ENCODE measurements at regions not wholly inside any gene's neighbourhood (a gene's known extent, or its start where the extent isn't known, plus 50 kb on each side); places are given as distances from the start of the nearest gene placed in this dataset.

DNA sequence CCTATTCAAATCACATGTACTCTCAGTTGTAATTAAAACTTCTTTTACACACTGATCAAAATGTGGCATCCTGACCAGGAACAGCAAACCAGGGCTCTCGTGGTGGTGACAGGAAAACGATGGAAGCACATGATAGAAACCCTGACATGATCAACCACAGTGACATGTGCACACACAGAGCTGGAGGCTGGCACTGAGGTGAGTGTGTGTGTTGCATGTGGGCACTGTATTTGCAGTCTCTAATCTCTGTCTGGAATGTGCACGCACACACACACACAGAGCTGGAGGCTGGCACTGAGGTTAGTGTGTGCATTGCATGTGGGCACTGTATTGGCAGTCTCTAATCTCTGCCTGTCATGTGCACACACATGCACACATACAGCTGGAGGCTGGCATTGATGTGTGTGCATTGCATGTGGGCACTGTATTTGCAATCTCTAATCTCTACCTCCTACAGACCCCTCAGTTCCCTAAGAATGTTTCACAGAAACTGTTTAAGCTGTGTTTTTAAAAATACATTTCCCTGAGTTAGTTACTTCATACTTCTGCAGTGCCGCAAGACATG is 406.9 kb downstream of the SFMBT2 start:
- H3K4me1 ChIP-seq (ENCODE audit: control insufficient read depth, insufficient read depth, low read length, unreplicated experiment), result no peaks in the 10 kb centered on the region
- H3K27me3 ChIP-seq (ENCODE audit: insufficient read depth, low read length), result no peaks in the 10 kb centered on the region
- H3K36me3 ChIP-seq (ENCODE audit: insufficient read depth, low read length), result no peaks in the 10 kb centered on the region
- H3K4me3 ChIP-seq (ENCODE audit: low read depth, low read length), result no peak overlapping the region
- H3K27ac ChIP-seq (ENCODE audit: low read depth, low read length), result no peak overlapping the region
- no peak overlapping the region for H2AFZ ChIP-seq (ENCODE audit: low read length, unreplicated experiment)
- H3K79me2 ChIP-seq (ENCODE audit: control insufficient read depth, insufficient read depth, low read length, unreplicated experiment), result no peaks in the 10 kb centered on the region

DNA sequence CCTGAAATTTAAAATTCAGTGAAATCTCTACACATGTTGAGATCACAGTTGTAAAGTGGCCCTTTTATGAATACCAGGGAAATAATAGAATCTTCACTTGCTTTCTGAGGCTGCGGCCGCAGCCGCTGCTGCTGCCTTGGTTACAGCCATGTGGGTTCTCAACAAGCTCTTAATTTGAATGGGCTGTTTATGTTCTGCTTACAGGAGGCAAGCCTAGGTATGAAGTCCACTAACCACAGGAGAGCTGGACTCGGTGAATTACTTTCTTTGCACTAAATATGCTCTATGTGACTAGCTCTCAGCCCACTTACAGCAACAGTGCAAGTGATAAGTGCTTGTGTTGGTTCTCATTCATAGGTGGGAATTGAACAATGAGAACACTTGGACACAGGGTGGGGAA is 410.8 kb downstream of the SFMBT2 start:
- Histone ChIP-seq H3K79me2 (ENCODE audit: control insufficient read depth, insufficient read depth, low read length, unreplicated experiment) (no peaks in the 10 kb centered on the region), H3K27me3 (ENCODE audit: insufficient read depth, low read length) (no peaks in the 10 kb centered on the region), H3K27ac (ENCODE audit: low read depth, low read length) (no peak overlapping the region), H2AFZ (ENCODE audit: low read length, unreplicated experiment) (no peak overlapping the region), H3K4me3 (ENCODE audit: low read depth, low read length) (no peak overlapping the region), H3K4me1 (ENCODE audit: control insufficient read depth, insufficient read depth, low read length, unreplicated experiment) (no peaks in the 10 kb centered on the region), H3K36me3 (ENCODE audit: insufficient read depth, low read length) (no peaks in the 10 kb centered on the region)

DNA sequence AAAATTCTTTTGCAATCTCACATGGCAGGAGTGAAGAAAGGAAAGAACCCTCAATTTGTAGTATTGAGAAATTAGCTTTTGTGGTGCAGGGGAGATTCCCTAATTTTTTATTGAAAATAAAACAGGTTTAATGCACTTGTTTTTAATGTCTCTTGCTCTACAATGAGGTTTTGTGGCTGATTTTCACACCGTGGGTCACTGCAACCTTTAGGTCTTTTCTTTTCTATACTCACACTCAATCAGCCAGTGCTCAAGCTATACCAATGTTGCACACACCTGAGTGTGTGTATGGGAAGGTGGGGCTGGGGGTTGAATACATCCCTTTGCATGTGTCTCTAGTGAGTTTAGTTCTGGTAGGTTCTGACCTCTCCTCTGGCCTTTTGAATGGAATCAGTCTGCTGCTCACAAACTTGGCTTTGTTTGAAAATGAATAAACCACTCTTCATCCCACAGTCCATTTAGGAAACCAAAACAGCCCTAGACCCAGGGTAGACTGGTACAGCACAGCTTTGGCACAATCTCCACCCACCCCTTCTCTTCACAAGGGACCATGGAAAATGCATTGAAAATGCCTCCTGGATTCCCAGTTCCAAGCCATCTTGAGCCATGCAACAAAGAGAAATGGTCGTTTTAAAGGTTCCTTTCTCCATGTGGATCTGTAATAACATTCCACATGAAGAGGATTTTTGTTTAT is 411.5 kb downstream of the SFMBT2 start:
- no peaks in the 10 kb centered on the region for H3K27me3 ChIP-seq (ENCODE audit: insufficient read depth, low read length)

DNA sequence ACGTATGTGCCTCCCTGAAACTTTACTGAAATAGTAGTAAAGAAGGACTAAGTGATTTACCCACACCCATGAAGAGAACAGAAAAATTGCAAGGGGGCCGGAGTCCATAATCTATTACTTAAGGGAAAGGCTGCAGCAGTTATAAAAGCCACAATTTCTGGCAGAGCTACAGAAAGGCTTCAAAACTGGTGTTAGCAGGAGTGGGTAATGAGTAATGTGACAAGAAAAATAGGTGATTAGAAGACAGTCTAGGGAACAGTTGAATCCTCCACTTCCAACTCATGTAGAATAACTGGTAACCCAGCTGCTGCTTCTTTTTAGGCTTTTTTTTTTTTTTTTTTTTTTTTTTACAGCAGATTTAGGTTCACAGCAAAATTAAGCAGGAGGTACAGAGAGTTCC is 413.3 kb downstream of the SFMBT2 start:
- H3K27me3 ChIP-seq (ENCODE audit: insufficient read depth, low read length), result no peaks in the 10 kb centered on the region

More for the DNA sequence above, 411.5 kb downstream of the SFMBT2 start:
- H3K36me3 ChIP-seq (ENCODE audit: insufficient read depth, low read length), result no peaks in the 10 kb centered on the region
- H2AFZ ChIP-seq (ENCODE audit: low read length, unreplicated experiment), result no peak overlapping the region
- H3K4me1 ChIP-seq (ENCODE audit: control insufficient read depth, insufficient read depth, low read length, unreplicated experiment), result no peaks in the 10 kb centered on the region
- no peaks in the 10 kb centered on the region for H3K79me2 ChIP-seq (ENCODE audit: control insufficient read depth, insufficient read depth, low read length, unreplicated experiment)
- no peak overlapping the region for H3K4me3 ChIP-seq (ENCODE audit: low read depth, low read length)
- no peak overlapping the region for H3K27ac ChIP-seq (ENCODE audit: low read depth, low read length)

DNA sequence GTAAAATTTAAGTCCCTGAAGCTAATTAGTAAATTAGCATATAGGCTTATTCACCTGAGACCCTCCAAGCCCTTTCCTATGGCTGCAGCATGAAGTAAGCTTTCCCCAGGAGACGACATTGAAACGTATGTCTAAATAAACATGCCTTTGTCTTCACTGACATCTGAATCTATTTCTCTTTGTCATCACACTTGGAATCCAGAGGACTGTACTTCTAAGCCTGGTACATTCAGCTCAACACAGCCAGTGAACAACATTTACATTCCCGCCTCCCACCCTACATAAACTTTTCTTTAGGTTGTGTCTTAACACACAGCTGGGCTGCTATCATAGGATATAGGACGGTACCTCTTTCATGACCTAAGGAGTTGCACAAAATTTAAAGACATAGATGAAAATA is 414.4 kb downstream of the SFMBT2 start:
- H3K4me1 ChIP-seq (ENCODE audit: control insufficient read depth, insufficient read depth, low read length, unreplicated experiment), result no peaks in the 10 kb centered on the region
- H3K79me2 ChIP-seq (ENCODE audit: control insufficient read depth, insufficient read depth, low read length, unreplicated experiment), result no peaks in the 10 kb centered on the region
- H3K27me3 ChIP-seq (ENCODE audit: insufficient read depth, low read length), result no peaks in the 10 kb centered on the region
- no peak overlapping the region for H3K27ac ChIP-seq (ENCODE audit: low read depth, low read length)
- H3K4me3 ChIP-seq (ENCODE audit: low read depth, low read length), result no peak overlapping the region
- H2AFZ ChIP-seq (ENCODE audit: low read length, unreplicated experiment), result no peak overlapping the region
- no peaks in the 10 kb centered on the region for H3K36me3 ChIP-seq (ENCODE audit: insufficient read depth, low read length)

More for the DNA sequence above, 413.3 kb downstream of the SFMBT2 start:
- H3K27ac ChIP-seq (ENCODE audit: low read depth, low read length), result no peak overlapping the region
- no peaks in the 10 kb centered on the region for H3K36me3 ChIP-seq (ENCODE audit: insufficient read depth, low read length)
- H3K4me3 ChIP-seq (ENCODE audit: low read depth, low read length), result no peak overlapping the region
- H3K79me2 ChIP-seq (ENCODE audit: control insufficient read depth, insufficient read depth, low read length, unreplicated experiment), result no peaks in the 10 kb centered on the region
- H2AFZ ChIP-seq (ENCODE audit: low read length, unreplicated experiment), result no peak overlapping the region
- no peaks in the 10 kb centered on the region for H3K4me1 ChIP-seq (ENCODE audit: control insufficient read depth, insufficient read depth, low read length, unreplicated experiment)

DNA sequence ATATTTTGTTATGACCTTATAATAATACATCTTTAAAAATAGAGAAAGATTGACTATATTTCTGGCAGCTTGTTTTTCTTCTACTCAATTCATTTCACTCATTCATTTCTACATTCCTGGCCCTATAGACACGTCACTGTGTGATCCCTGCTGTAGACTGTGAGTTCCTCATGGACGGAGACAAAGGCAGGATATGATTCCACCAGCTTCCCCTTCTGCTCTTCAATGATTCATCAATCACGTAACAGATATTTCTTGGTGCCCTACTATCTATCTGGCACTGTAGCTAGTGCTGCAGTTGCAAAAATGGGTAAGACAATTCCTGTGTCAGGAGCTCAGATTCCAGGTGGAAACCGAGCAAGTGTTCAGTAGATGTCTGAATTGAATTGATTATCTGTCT is 415.0 kb downstream of the SFMBT2 start:
- H3K4me1 ChIP-seq (ENCODE audit: control insufficient read depth, insufficient read depth, low read length, unreplicated experiment), result no peaks in the 10 kb centered on the region
- no peak overlapping the region for H3K27ac ChIP-seq (ENCODE audit: low read depth, low read length)
- no peak overlapping the region for H3K4me3 ChIP-seq (ENCODE audit: low read depth, low read length)
- no peaks in the 10 kb centered on the region for H3K36me3 ChIP-seq (ENCODE audit: insufficient read depth, low read length)
- no peak overlapping the region for H2AFZ ChIP-seq (ENCODE audit: low read length, unreplicated experiment)
- no peaks in the 10 kb centered on the region for H3K79me2 ChIP-seq (ENCODE audit: control insufficient read depth, insufficient read depth, low read length, unreplicated experiment)
- H3K27me3 ChIP-seq (ENCODE audit: insufficient read depth, low read length), result no peaks in the 10 kb centered on the region

DNA sequence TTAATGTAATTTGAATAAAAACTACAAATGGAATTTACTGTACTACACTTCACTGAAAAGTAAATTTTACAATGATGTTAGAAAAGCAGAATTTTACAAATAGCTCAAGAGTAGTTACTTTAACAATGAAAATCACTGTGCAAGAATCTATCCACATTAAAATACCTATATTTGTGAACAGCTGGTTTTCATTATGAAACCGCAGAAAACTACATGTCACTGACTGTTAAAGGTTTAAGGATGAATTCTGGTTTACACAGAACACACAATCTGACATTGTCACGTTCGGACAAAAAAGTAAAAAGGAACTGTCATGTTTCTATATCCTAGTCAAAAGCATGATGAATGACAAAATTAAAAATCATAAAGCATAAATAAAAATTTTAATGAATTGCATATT is 415.3 kb upstream of the PRKCQ start:
- no peak overlapping the region for H3K27ac ChIP-seq (ENCODE audit: low read depth, low read length)
- H3K4me1 ChIP-seq (ENCODE audit: control insufficient read depth, insufficient read depth, low read length, unreplicated experiment), result no peaks in the 10 kb centered on the region
- H2AFZ ChIP-seq (ENCODE audit: low read length, unreplicated experiment), result no peak overlapping the region
- no peaks in the 10 kb centered on the region for H3K36me3 ChIP-seq (ENCODE audit: insufficient read depth, low read length)
- no peaks in the 10 kb centered on the region for H3K27me3 ChIP-seq (ENCODE audit: insufficient read depth, low read length)
- no peak overlapping the region for H3K4me3 ChIP-seq (ENCODE audit: low read depth, low read length)
- no peaks in the 10 kb centered on the region for H3K79me2 ChIP-seq (ENCODE audit: control insufficient read depth, insufficient read depth, low read length, unreplicated experiment)

DNA sequence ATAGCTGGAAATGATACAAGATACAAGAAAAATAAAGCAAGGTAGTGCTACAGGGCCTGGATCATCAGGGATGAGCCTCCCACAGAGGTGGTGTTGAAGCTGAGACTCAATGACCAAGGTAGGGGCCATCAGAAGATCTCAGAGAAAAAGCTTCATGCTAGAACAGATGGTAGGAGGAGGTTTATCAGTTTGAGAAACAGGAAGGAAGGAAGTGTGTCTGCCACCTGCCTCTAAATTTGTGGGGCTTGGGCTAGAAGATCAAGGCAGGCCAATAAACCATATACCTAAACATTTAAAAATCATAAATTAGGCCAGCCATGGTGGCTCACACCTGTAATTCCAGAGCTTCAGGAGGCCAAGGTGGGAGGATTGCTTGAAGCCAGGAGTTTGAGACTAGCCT is 410.8 kb upstream of the PRKCQ start:
- H3K4me3 ChIP-seq (ENCODE audit: low read depth, low read length), result no peak overlapping the region
- H3K27ac ChIP-seq (ENCODE audit: low read depth, low read length), result no peak overlapping the region
- no peaks in the 10 kb centered on the region for H3K79me2 ChIP-seq (ENCODE audit: control insufficient read depth, insufficient read depth, low read length, unreplicated experiment)
- H3K36me3 ChIP-seq (ENCODE audit: insufficient read depth, low read length), result no peaks in the 10 kb centered on the region
- H3K27me3 ChIP-seq (ENCODE audit: insufficient read depth, low read length), result no peaks in the 10 kb centered on the region
- H2AFZ ChIP-seq (ENCODE audit: low read length, unreplicated experiment), result no peak overlapping the region
- no peaks in the 10 kb centered on the region for H3K4me1 ChIP-seq (ENCODE audit: control insufficient read depth, insufficient read depth, low read length, unreplicated experiment)

DNA sequence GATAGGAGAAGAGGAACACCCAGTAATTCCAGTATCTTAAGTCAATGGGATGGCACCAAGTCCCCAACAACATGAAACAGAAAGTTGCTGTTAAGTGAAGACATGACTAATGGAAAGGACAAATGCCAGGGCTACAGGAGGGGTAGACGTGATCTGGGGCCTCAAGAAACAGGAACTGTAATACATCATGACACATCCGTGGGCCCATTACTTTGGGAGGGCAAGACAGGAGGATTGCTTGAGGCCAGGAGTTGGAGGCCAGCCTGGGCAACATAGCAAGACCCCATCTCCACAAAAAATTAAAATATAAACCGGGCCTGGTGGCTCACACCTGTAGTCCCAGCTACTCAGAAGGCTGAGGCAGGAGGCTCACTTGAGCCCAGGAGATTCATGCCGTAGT is 408.6 kb upstream of the PRKCQ start:
- Histone ChIP-seq H2AFZ (ENCODE audit: low read length, unreplicated experiment) (no peak overlapping the region), H3K27ac (ENCODE audit: low read depth, low read length) (no peak overlapping the region), H3K4me3 (ENCODE audit: low read depth, low read length) (no peak overlapping the region), H3K79me2 (ENCODE audit: control insufficient read depth, insufficient read depth, low read length, unreplicated experiment) (no peaks in the 10 kb centered on the region), H3K27me3 (ENCODE audit: insufficient read depth, low read length) (no peaks in the 10 kb centered on the region), H3K36me3 (ENCODE audit: insufficient read depth, low read length) (no peaks in the 10 kb centered on the region), H3K4me1 (ENCODE audit: control insufficient read depth, insufficient read depth, low read length, unreplicated experiment) (no peaks in the 10 kb centered on the region)

DNA sequence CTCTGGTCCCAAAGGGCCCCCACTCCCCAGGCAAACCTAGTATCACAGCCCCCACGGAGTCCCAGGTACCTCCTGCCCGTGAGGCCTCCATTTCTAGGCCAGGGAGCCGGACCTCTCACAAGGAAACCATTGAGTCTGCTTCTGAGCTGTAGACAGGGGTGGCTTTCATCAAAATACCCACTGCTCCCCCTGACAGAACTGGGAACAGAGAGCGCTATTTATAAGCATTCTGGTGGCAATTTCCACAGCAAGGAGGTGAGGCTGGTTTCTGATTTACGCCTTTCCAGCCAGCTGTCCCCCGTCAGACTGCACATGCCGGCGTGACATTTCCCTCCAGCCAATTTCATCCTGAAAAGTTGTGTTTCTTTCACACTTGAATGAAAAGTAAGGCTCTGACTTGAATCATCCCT is 407.5 kb upstream of the PRKCQ start:
- Histone ChIP-seq H3K27me3 (ENCODE audit: insufficient read depth, low read length) (no peaks in the 10 kb centered on the region), H3K27ac (ENCODE audit: low read depth, low read length) (no peak overlapping the region), H3K4me3 (ENCODE audit: low read depth, low read length) (no peak overlapping the region), H3K4me1 (ENCODE audit: control insufficient read depth, insufficient read depth, low read length, unreplicated experiment) (no peaks in the 10 kb centered on the region), H3K79me2 (ENCODE audit: control insufficient read depth, insufficient read depth, low read length, unreplicated experiment) (no peaks in the 10 kb centered on the region), H2AFZ (ENCODE audit: low read length, unreplicated experiment) (no peak overlapping the region), H3K36me3 (ENCODE audit: insufficient read depth, low read length) (no peaks in the 10 kb centered on the region)

DNA sequence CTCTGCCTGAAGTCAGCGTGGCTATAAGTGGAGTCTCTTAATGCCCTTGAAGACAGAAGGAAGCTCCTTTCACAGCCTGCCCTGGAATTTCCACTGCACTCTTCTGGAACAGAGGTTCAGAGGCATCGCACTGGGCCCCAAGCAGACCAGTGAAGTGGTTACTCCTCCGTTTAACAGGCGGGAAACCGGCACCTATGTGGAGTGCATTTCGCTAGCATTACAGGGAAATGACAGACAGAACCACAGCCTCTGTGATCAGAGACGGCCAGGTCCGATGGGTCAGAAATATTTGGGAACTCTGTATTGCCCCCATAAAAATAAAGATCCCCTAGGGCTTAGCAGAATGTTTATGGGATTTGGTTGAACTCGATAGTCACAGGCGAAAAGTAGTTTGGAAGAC is 406.9 kb upstream of the PRKCQ start:
- H3K27me3 ChIP-seq (ENCODE audit: insufficient read depth, low read length), result no peaks in the 10 kb centered on the region
- no peak overlapping the region for H3K4me3 ChIP-seq (ENCODE audit: low read depth, low read length)
- no peak overlapping the region for H3K27ac ChIP-seq (ENCODE audit: low read depth, low read length)
- H2AFZ ChIP-seq (ENCODE audit: low read length, unreplicated experiment), result no peak overlapping the region
- no peaks in the 10 kb centered on the region for H3K79me2 ChIP-seq (ENCODE audit: control insufficient read depth, insufficient read depth, low read length, unreplicated experiment)
- no peaks in the 10 kb centered on the region for H3K36me3 ChIP-seq (ENCODE audit: insufficient read depth, low read length)
- H3K4me1 ChIP-seq (ENCODE audit: control insufficient read depth, insufficient read depth, low read length, unreplicated experiment), result no peaks in the 10 kb centered on the region

All from ACC112 (cell line).